Lower lobe of right lung (tissue), 2 donors: ENCODE measurements at regions not wholly inside any gene's neighbourhood (a gene's known extent, or its start where the extent isn't known, plus 50 kb on each side); places are given as distances from the start of the nearest gene placed in this dataset.
A peak's percentile ranks its signal among the peaks of the same experiment; 100 is the strongest.

Experiments
- ATAC-seq, 2 donors: fragments of 200-7000 bp; cut with Tn5 transposase; one replicate each; pipeline ENCODE4 v1.9.1; 2020 to 2022; ENCODE audit warnings: mild to moderate bottlenecking in 2 of 2, moderate library complexity in 2 of 2
- DNase-seq: peaks from one replicate; pipeline ENCODE4 v3.0.0-alpha.2; 2020
- H3K27ac ChIP-seq: fragments of 200-600 bp; one replicate; pipeline ENCODE4 v1.8.0; 2022
- H3K27me3 ChIP-seq: fragments of 200-600 bp; one replicate; pipeline ENCODE4 v1.8.0; 2022; ENCODE audit warnings: low read depth
- H3K36me3 ChIP-seq: fragments of 200-600 bp; one replicate; pipeline ENCODE4 v1.8.0; 2022; ENCODE audit warnings: mild to moderate bottlenecking
- H3K4me1 ChIP-seq: fragments of 200-600 bp; one replicate; pipeline ENCODE4 v1.8.0; 2022
- H3K4me3 ChIP-seq: fragments of 200-600 bp; one replicate; pipeline ENCODE4 v1.8.0; 2022; ENCODE audit warnings: mild to moderate bottlenecking
- H3K9me3 ChIP-seq: fragments of 200-600 bp; one replicate; pipeline ENCODE4 v1.8.0; 2022
- CTCF ChIP-seq: fragments of 200-600 bp; IDR thresholded peaks from one replicate; pipeline ENCODE4 v1.8.0; 2022; ENCODE audit warnings: antibody characterized with exemption, mild to moderate bottlenecking
- intact Hi-C: fragments of 100-400 bp; cut with DNase I; formaldehyde crosslinking; loops from one replicate; pipeline ENCODE4 v1.11.0; 2022
- donor health status: DM: no; HTN: yes; CAD: no; lungs with severe emphysema.

DNA sequence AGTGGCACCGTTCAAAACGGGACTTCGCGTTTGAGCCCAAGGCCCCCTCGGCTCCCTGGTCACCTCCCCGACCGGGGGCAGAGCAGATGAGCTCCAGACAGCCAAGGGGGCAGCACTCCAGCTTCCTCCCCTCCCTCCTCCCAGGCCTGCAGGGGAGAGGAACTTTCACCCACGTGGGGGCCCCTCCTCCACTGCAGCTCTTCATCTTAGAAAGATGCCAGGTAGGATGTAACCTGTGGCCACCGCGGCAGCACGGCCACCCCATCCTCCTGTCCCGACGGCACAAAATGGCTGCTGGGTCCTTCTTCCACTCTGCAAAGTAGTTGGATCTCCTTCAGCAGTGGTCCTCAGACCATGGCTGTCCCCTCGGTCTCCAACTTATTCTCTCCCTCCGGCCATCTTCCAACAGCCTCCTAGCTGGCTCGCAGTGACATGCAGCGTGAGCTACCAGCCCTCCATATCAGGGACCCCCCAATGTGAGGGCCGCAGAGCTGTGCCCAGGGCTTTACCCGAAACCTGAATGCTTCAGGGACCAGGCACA is 94.5 kb upstream of the ID2 start:
- ATAC-seq, result no peak
- no peak for TF ChIP-seq CTCF
- Histone ChIP-seq H3K27me3 (peaks cover 1% of the 10 kb centered on the region), H3K4me1 (peaks cover 10% of the 10 kb centered on the region), H3K4me3 (no peak overlapping the region), H3K9me3 (no peaks in the 10 kb centered on the region), H3K27ac (no peak overlapping the region), H3K36me3 (no peaks in the 10 kb centered on the region)
- DNase-seq, result peak; percentile 25
- intact Hi-C loops, result no loop called here

GRCh38 chr2:8587920-8588830 is 93.7 kb upstream of the ID2 start:
- Histone ChIP-seq H3K27me3 (peaks cover 3% of the 10 kb centered on the region), H3K4me1 (peaks cover 10% of the 10 kb centered on the region), H3K27ac (no peak overlapping the region), H3K9me3 (no peaks in the 10 kb centered on the region), H3K36me3 (no peaks in the 10 kb centered on the region), H3K4me3 (no peak overlapping the region)
- DNase-seq, result peak; percentile 28
- intact Hi-C loops, result no loop called here
- no peak for ATAC-seq
- TF ChIP-seq CTCF, result no peak

- H3K27me3 ChIP-seq, result peaks cover 3% of the 10 kb centered on the region
- H3K9me3 ChIP-seq, result no peaks in the 10 kb centered on the region
- no peak overlapping the region for H3K27ac ChIP-seq
- H3K4me3 ChIP-seq, result no peak overlapping the region
- no peak for TF ChIP-seq CTCF
- no peaks in the 10 kb centered on the region for H3K36me3 ChIP-seq
- ATAC-seq (no peak), DNase-seq (no peak)
- peaks cover 9% of the 10 kb centered on the region for H3K4me1 ChIP-seq
- intact Hi-C loops, result no loop called here
Measured at GRCh38 chr2:8588831-8589191, 93.0 kb upstream of the ID2 start.

DNA sequence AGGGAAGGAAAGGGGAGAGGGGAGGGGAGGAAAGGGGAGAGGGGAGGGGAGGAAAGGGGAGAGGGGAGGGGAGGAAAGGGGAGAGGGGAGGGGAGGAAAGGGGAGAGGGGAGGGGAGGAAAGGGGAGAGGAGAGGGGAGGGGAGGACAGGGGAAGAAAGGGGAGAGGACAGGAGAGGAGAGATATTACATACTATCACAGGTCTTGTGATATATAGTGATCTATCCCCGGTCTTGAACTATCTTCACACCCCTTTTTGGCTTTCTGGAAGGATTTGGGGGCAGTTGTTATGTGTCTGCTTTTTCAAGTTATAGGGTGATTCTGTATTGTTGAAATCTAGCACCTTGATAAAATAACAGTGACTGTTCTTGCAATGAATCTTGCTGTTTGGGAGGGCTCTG is 92.1 kb upstream of the ID2 start:
- TF ChIP-seq CTCF, result no peak
- DNase-seq (no peak), ATAC-seq (no peak)
- no peaks in the 10 kb centered on the region for H3K36me3 ChIP-seq
- no peaks in the 10 kb centered on the region for H3K9me3 ChIP-seq
- intact Hi-C loops, result no loop called here
- peaks cover under 1% of the 10 kb centered on the region for H3K4me1 ChIP-seq
- no peak overlapping the region for H3K27ac ChIP-seq
- H3K4me3 ChIP-seq, result no peak overlapping the region
- H3K27me3 ChIP-seq, result peaks cover 3% of the 10 kb centered on the region

GRCh38 chr2:8590938-8591337 is 90.9 kb upstream of the ID2 start:
- no peak overlapping the region for H3K27ac ChIP-seq
- H3K4me3 ChIP-seq, result no peak overlapping the region
- H3K27me3 ChIP-seq, result peaks cover 3% of the 10 kb centered on the region
- H3K9me3 ChIP-seq, result no peaks in the 10 kb centered on the region
- no peak for TF ChIP-seq CTCF
- ATAC-seq (no peak), DNase-seq (no peak)
- no peaks in the 10 kb centered on the region for H3K4me1 ChIP-seq
- no peaks in the 10 kb centered on the region for H3K36me3 ChIP-seq
- intact Hi-C loops, result no loop called here
